GM23248 (cell line): ENCODE measurements at regions not wholly inside any gene's neighbourhood (a gene's known extent, or its start where the extent isn't known, plus 50 kb on each side); places are given as distances from the start of the nearest gene placed in this dataset.

Experiments
- DNase-seq: peaks from one replicate; pipeline ENCODE4 v3.0.0-alpha.2; 2015
- H2AFZ ChIP-seq: fragments of 200-600 bp; sonication (generic); 2 replicates; pipeline ENCODE4 v1.6.1; 2016; ENCODE audit warnings: antibody characterized with exemption
- H3F3A ChIP-seq: fragments of 200-600 bp; sonication (generic); 2 replicates; pipeline ENCODE4 v1.6.1; 2016; ENCODE audit warnings: mild to moderate bottlenecking, antibody characterized with exemption, mixed run types; ENCODE audit not compliant: insufficient read depth
- H3K27ac ChIP-seq: fragments of 200-600 bp; sonication (generic); 2 replicates; pipeline ENCODE4 v1.5.1; 2016; ENCODE audit warnings: mild to moderate bottlenecking
- H3K27me3 ChIP-seq: fragments of 200-600 bp; sonication (generic); replicated peaks from 2 replicates; pipeline ENCODE4 v1.6.1; 2016; ENCODE audit warnings: mild to moderate bottlenecking; ENCODE audit not compliant: insufficient read depth
- H3K36me3 ChIP-seq: fragments of 200-600 bp; sonication (generic); 2 replicates; pipeline ENCODE4 v1.6.1; 2016; ENCODE audit warnings: low read depth, mild to moderate bottlenecking
- H3K4me1 ChIP-seq: fragments of 200-600 bp; sonication (generic); 2 replicates; pipeline ENCODE4 v1.6.1; 2016; ENCODE audit warnings: mild to moderate bottlenecking; ENCODE audit not compliant: insufficient read depth
- H3K4me2 ChIP-seq: fragments of 200-600 bp; sonication (generic); one replicate; pipeline ENCODE4 v1.6.1; 2016; ENCODE audit warnings: mild to moderate bottlenecking; ENCODE audit not compliant: unreplicated experiment
- H3K4me3 ChIP-seq: fragments of 200-600 bp; sonication (generic); 2 replicates; pipeline ENCODE4 v1.5.1; 2016; ENCODE audit warnings: mild to moderate bottlenecking
- H3K79me2 ChIP-seq: fragments of 200-600 bp; sonication (generic); 2 replicates; pipeline ENCODE4 v1.6.1; 2016; ENCODE audit warnings: mild to moderate bottlenecking; ENCODE audit not compliant: insufficient read depth
- H3K9ac ChIP-seq: fragments of 200-600 bp; sonication (generic); 2 replicates; pipeline ENCODE4 v1.6.1; 2016; ENCODE audit warnings: mild to moderate bottlenecking
- H3K9me2 ChIP-seq: fragments of 200-600 bp; sonication (generic); 2 replicates; pipeline ENCODE4 v1.6.1; 2016; ENCODE audit warnings: mixed run types, mild to moderate bottlenecking, moderate library complexity; ENCODE audit not compliant: insufficient read depth
- H3K9me3 ChIP-seq: fragments of 200-600 bp; sonication (generic); one replicate; pipeline ENCODE4 v1.6.1; 2017; ENCODE audit warnings: low read depth
- H4K20me1 ChIP-seq: fragments of 200-600 bp; sonication (generic); 2 replicates; pipeline ENCODE4 v1.6.0; 2016; ENCODE audit not compliant: insufficient read depth
- EZH2 ChIP-seq: fragments of 200-600 bp; sonication (generic); IDR thresholded peaks from 2 replicates; pipeline ENCODE4 v1.6.1; 2018; ENCODE audit warnings: antibody characterized with exemption, mild to moderate bottlenecking; ENCODE audit not compliant: insufficient read depth, poor library complexity, severe bottlenecking
- EZH2phosphoT487 ChIP-seq: fragments of 200-600 bp; sonication (generic); IDR thresholded peaks from 2 replicates; pipeline ENCODE4 v1.6.1; 2018; ENCODE audit warnings: antibody characterized with exemption, moderate library complexity, mild to moderate bottlenecking, low read depth; ENCODE audit not compliant: insufficient read depth
- WGBS, 2 experiments: methylation state at CpG; one replicate each; pipeline ENCODE4 v1.1.6; 2015 to 2017; ENCODE audit warnings: low lambda C conversion rate in 2 of 2, low coverage in 1 of 2; ENCODE audit errors: missing lambda C conversion rate in 2 of 2; 5-methylcytosine and 5-hydroxymethylcytosine counted together
- in situ Hi-C: fragments of 300-500 bp; cut with MboI; formaldehyde crosslinking; loops from 2 replicates; pipeline ENCODE4 v1.15.0; 2020

GRCh38 chr17:54256401-54256929 is 433.7 kb downstream of the KIF2B start:
- in situ Hi-C loops = no loop called here
- Histone ChIP-seq H3K4me2 (no peak overlapping the region), H3K27me3 (no peaks in the 10 kb centered on the region), H3K4me3 (no peak overlapping the region), H3K27ac (no peak overlapping the region), H3F3A (no peaks in the 10 kb centered on the region), H3K9me2 (no peaks in the 10 kb centered on the region), H3K9ac (no peak overlapping the region), H4K20me1 (no peaks in the 10 kb centered on the region), H3K4me1 (no peaks in the 10 kb centered on the region), H3K9me3 (no peaks in the 10 kb centered on the region), H2AFZ (no peak overlapping the region), H3K79me2 (no peaks in the 10 kb centered on the region), H3K36me3 (no peaks in the 10 kb centered on the region)
- TF ChIP-seq EZH2 (no peak), EZH2phosphoT487 (no peak)
- WGBS, 2 experiments = 16 to 21% methylated on average over 4 of the region's 4 CpGs
- DNase-seq = no peak

- TF ChIP-seq EZH2phosphoT487 (no peak), EZH2 (no peak)
Observed at GRCh38 chr17:54257440-54257839, 434.7 kb downstream of the KIF2B start.

GRCh38 chr17:54259476-54259875 is 436.7 kb downstream of the KIF2B start:
- Histone ChIP-seq H3K9me3 (no peaks in the 10 kb centered on the region), H3F3A (no peaks in the 10 kb centered on the region), H3K36me3 (no peaks in the 10 kb centered on the region), H3K27ac (no peak overlapping the region), H3K27me3 (no peaks in the 10 kb centered on the region), H3K4me1 (no peaks in the 10 kb centered on the region), H4K20me1 (no peaks in the 10 kb centered on the region), H3K79me2 (no peaks in the 10 kb centered on the region), H3K9me2 (no peaks in the 10 kb centered on the region), H3K4me2 (no peak overlapping the region), H2AFZ (no peak overlapping the region), H3K4me3 (no peak overlapping the region), H3K9ac (no peak overlapping the region)
- TF ChIP-seq EZH2phosphoT487 = no peak
- no peak for TF ChIP-seq EZH2
- in situ Hi-C loops = no loop called here
- 0 to 2% methylated on average over 4 of the region's 4 CpGs for WGBS, 2 experiments
- no peak for DNase-seq

More at GRCh38 chr17:54257440-54257839, 434.7 kb downstream of the KIF2B start:
- Histone ChIP-seq H3K9me3 (no peaks in the 10 kb centered on the region), H3F3A (no peaks in the 10 kb centered on the region), H3K4me2 (no peak overlapping the region), H3K27ac (no peak overlapping the region), H3K4me3 (no peak overlapping the region), H3K36me3 (no peaks in the 10 kb centered on the region), H3K79me2 (no peaks in the 10 kb centered on the region), H2AFZ (no peak overlapping the region), H4K20me1 (no peaks in the 10 kb centered on the region), H3K27me3 (no peaks in the 10 kb centered on the region), H3K4me1 (no peaks in the 10 kb centered on the region), H3K9me2 (no peaks in the 10 kb centered on the region), H3K9ac (no peak overlapping the region)
- in situ Hi-C loops = no loop called here
- WGBS, 2 experiments = 10 to 13% methylated on average over 2 of the region's 2 CpGs
- DNase-seq = no peak

- H3K4me2 ChIP-seq = no peak overlapping the region
- no peaks in the 10 kb centered on the region for H3F3A ChIP-seq
- in situ Hi-C loops = no loop called here
- H3K9me2 ChIP-seq = no peaks in the 10 kb centered on the region
- H3K4me3 ChIP-seq = no peak overlapping the region
- H3K4me1 ChIP-seq = no peaks in the 10 kb centered on the region
- no peaks in the 10 kb centered on the region for H3K79me2 ChIP-seq
- H2AFZ ChIP-seq = no peak overlapping the region
- H4K20me1 ChIP-seq = no peaks in the 10 kb centered on the region
- no peak overlapping the region for H3K27ac ChIP-seq
- DNase-seq = no peak
- H3K9ac ChIP-seq = no peak overlapping the region
- H3K27me3 ChIP-seq = no peaks in the 10 kb centered on the region
- TF ChIP-seq EZH2 = no peak
- no peak for TF ChIP-seq EZH2phosphoT487
- H3K9me3 ChIP-seq = no peaks in the 10 kb centered on the region
- 22 to 28% methylated on average over 2 of the region's 2 CpGs for WGBS, 2 experiments
- no peaks in the 10 kb centered on the region for H3K36me3 ChIP-seq
Observed at GRCh38 chr17:54261465-54261864, 438.7 kb downstream of the KIF2B start.

GRCh38 chr17:54269881-54270280 is 447.2 kb downstream of the KIF2B start:
- no peak for TF ChIP-seq EZH2phosphoT487
- TF ChIP-seq EZH2 = no peak
- no peaks in the 10 kb centered on the region for H3K36me3 ChIP-seq
- H3K4me3 ChIP-seq = no peak overlapping the region
- H3K27ac ChIP-seq = no peak overlapping the region
- no peaks in the 10 kb centered on the region for H3K4me1 ChIP-seq
- DNase-seq = no peak
- H3K27me3 ChIP-seq = no peaks in the 10 kb centered on the region
- H3K4me2 ChIP-seq = no peak overlapping the region
- no peaks in the 10 kb centered on the region for H3F3A ChIP-seq
- H3K9me2 ChIP-seq = no peaks in the 10 kb centered on the region
- no peaks in the 10 kb centered on the region for H4K20me1 ChIP-seq
- in situ Hi-C loops = no loop called here
- H2AFZ ChIP-seq = no peak overlapping the region
- H3K9ac ChIP-seq = no peak overlapping the region
- WGBS, 2 experiments = 6 to 26% methylated on average over 2 of the region's 2 CpGs
- H3K9me3 ChIP-seq = no peaks in the 10 kb centered on the region
- H3K79me2 ChIP-seq = no peaks in the 10 kb centered on the region
